Activated naive CD8-positive, alpha-beta T cell treated with anti-CD3 and anti-CD28 coated beads, Interleukin-2, amount 10 ng/mL, durations not matched to agents 7 days and 5 days (primary cell): ENCODE measurements at regions not wholly inside any gene's neighbourhood (a gene's known extent, or its start where the extent isn't known, plus 50 kb on each side); places are given as distances from the start of the nearest gene placed in this dataset. TPM values are rescaled to one million over a fixed set of nuclear protein-coding genes. Genes with fewer than 3 reads are reported as not detected.
"Not testable (repeated sequence)": the region's sequence is repeated elsewhere in the genome, so short reads cannot be mapped to it uniquely, and the experiment has no call there.

Experiments used
- ATAC-seq: fragments of 150-1000 bp; cut with Tn5 transposase; one replicate; pipeline ENCODE4 v1.10.0; 2021; ENCODE audit warnings: low read depth, moderate library complexity
- POLR2A ChIA-PET: fragments of 350-600 bp; sonication (Branson Sonifier 250); formaldehyde crosslinking; loops from one replicate; lab custom pipeline; 2021; ENCODE audit warnings: antibody characterized with exemption; lab: Charles Lee
- DNase-seq: peaks from one replicate; pipeline ENCODE4 v3.0.0; 2021
- H3K27ac Mint-ChIP-seq: one replicate; pipeline ENCODE4 v1.8.0; 2022; ENCODE audit warnings: mild to moderate bottlenecking, mixed read lengths
- H3K27me3 Mint-ChIP-seq: one replicate; pipeline ENCODE4 v1.8.0; 2022; ENCODE audit warnings: mild to moderate bottlenecking, moderate library complexity, mixed read lengths
- H3K36me3 Mint-ChIP-seq: one replicate; pipeline ENCODE4 v1.8.0; 2021; ENCODE audit warnings: mild to moderate bottlenecking, mixed read lengths
- H3K4me1 Mint-ChIP-seq: one replicate; pipeline ENCODE4 v1.8.0; 2021; ENCODE audit warnings: mixed read lengths
- H3K4me3 Mint-ChIP-seq: one replicate; pipeline ENCODE4 v1.8.0; 2022; ENCODE audit warnings: mild to moderate bottlenecking, moderate library complexity, mixed read lengths
- H3K9me3 Mint-ChIP-seq: one replicate; pipeline ENCODE4 v1.8.0; 2021; ENCODE audit warnings: mixed read lengths
- microRNA-seq: library from miRNA; unstranded; fragments of <30 nt; microRNA quantifications from one replicate; pipeline ENCODE4 v1.2.0, GENCODE V29; 2022

- POLR2A ChIA-PET, H3K27ac Mint-ChIP-seq, H3K36me3 Mint-ChIP-seq, H3K9me3 Mint-ChIP-seq, ATAC-seq, H3K4me1 Mint-ChIP-seq, H3K27me3 Mint-ChIP-seq, H3K4me3 Mint-ChIP-seq, DNase-seq: not testable (repeated sequence)
Observed at GRCh38 chrX:77279373-77279772, 167.8 kb upstream of the FGF16 start.

DNA sequence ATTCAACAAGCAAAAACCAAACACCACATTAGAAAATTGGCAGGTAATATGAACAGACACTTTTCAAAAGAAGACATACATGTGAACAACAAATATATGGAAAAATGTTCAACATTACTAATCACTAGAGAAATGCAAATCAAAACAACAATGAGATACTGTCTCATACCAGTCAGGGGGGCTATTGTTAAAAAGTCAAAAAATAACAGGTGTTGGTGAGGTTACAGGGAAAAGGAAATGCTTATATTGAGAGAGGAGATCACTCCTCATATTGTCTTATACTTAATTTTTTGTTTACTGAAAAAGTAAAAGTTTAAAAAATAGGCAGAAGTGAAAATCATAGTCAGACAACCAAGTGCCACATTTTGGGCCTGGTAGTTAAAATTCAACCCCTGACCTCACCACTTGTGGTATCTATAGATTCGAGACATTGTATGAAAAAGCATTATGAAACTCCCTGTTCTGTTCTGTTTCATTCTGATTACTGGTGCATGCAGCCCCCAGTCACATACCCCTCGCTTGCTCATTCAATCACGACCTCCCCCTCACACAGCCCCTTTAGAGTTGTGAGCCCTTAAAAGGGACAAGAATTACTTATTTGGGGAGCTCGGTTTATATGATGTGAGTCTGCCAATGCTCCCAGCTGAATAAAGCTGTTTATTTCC lies 153.7 kb upstream of the FGF16 start:
- Mint-ChIP-seq H3K36me3 (no peaks in the 10 kb centered on the region), H3K4me3 (no peak overlapping the region), H3K27me3 (no peaks in the 10 kb centered on the region), H3K27ac (no peak overlapping the region), H3K4me1 (no peaks in the 10 kb centered on the region), H3K9me3 (peaks cover 7% of the 10 kb centered on the region)
- ATAC-seq (no peak), DNase-seq (no peak)
- POLR2A ChIA-PET, result no interaction called here

DNA sequence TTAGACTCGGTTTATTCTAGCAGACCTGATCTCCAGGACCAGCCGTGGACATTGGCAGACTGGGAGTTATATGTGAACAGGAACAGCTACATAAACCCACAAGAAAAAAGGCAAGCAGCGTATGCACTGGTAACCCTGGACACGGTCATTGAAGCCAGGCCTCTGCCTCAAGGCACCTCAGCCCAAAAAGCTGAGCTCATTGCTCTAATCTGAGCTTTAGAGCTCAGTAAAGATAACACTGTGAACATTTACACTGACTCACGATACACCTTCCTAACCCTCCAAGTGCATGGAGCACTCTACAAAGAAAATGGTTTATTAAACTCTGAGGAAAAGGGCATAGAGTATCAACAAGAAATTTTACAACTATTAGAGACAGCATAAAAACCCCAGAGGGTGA lies 148.9 kb upstream of the FGF16 start:
- Mint-ChIP-seq H3K36me3 (no peaks in the 10 kb centered on the region), H3K4me1 (no peaks in the 10 kb centered on the region), H3K9me3 (peaks cover 6% of the 10 kb centered on the region), H3K27me3 (no peaks in the 10 kb centered on the region), H3K27ac (no peak overlapping the region), H3K4me3 (no peak overlapping the region)
- POLR2A ChIA-PET, result no interaction called here
- DNase-seq, result no peak
- no peak for ATAC-seq

- peaks cover 5% of the 10 kb centered on the region for H3K9me3 Mint-ChIP-seq
- H3K4me3 Mint-ChIP-seq, result no peak overlapping the region
- DNase-seq (no peak), ATAC-seq (no peak)
- POLR2A ChIA-PET, result no interaction called here
- no peaks in the 10 kb centered on the region for H3K36me3 Mint-ChIP-seq
- H3K27ac Mint-ChIP-seq, result no peak overlapping the region
- H3K27me3 Mint-ChIP-seq, result no peaks in the 10 kb centered on the region
- no peaks in the 10 kb centered on the region for H3K4me1 Mint-ChIP-seq
Observed at GRCh38 chrX:77298790-77299189, 148.4 kb upstream of the FGF16 start.

DNA sequence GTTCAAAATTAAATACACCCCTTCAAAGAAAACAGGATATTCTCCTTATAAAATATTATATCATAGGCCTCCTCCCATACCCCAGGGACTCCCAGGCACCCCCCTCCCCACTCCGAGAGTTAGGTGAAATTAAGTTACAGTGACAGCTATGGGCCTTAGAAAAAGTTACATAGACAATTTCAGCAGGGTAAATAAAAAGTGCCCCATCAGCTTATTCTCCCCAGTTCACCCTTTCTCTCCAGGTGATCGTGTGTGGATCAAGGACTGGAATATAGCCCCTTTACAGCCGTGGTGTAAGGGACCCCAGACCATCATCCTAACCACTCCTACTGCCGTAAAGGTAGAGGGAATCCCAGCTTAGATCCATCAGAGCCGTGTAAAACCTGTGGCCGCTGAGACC lies 147.6 kb upstream of the FGF16 start:
- peaks cover 5% of the 10 kb centered on the region for H3K9me3 Mint-ChIP-seq
- no peaks in the 10 kb centered on the region for H3K27me3 Mint-ChIP-seq
- no peaks in the 10 kb centered on the region for H3K4me1 Mint-ChIP-seq
- POLR2A ChIA-PET, result no interaction called here
- ATAC-seq, result no peak
- no peaks in the 10 kb centered on the region for H3K36me3 Mint-ChIP-seq
- DNase-seq, result no peak
- H3K27ac Mint-ChIP-seq, result no peak overlapping the region
- H3K4me3 Mint-ChIP-seq, result no peak overlapping the region

GRCh38 chrX:77342004-77342403 lies 105.2 kb upstream of the FGF16 start:
- no peaks in the 10 kb centered on the region for H3K36me3 Mint-ChIP-seq
- ATAC-seq (no peak), DNase-seq (no peak)
- H3K9me3 Mint-ChIP-seq, result no peaks in the 10 kb centered on the region
- no peaks in the 10 kb centered on the region for H3K4me1 Mint-ChIP-seq
- H3K4me3 Mint-ChIP-seq, result no peak overlapping the region
- no peak overlapping the region for H3K27ac Mint-ChIP-seq
- H3K27me3 Mint-ChIP-seq, result peaks cover 2% of the 10 kb centered on the region
- POLR2A ChIA-PET, result no interaction called here

- Mint-ChIP-seq H3K36me3 (no peaks in the 10 kb centered on the region), H3K4me3 (no peak overlapping the region), H3K27ac (no peak overlapping the region), H3K4me1 (no peaks in the 10 kb centered on the region), H3K27me3 (no peaks in the 10 kb centered on the region), H3K9me3 (peaks cover 2% of the 10 kb centered on the region)
- POLR2A ChIA-PET, result no interaction called here
- no peak for ATAC-seq
- DNase-seq, result no peak
Observed at GRCh38 chrX:77346859-77347258, 100.3 kb upstream of the FGF16 start.

DNA sequence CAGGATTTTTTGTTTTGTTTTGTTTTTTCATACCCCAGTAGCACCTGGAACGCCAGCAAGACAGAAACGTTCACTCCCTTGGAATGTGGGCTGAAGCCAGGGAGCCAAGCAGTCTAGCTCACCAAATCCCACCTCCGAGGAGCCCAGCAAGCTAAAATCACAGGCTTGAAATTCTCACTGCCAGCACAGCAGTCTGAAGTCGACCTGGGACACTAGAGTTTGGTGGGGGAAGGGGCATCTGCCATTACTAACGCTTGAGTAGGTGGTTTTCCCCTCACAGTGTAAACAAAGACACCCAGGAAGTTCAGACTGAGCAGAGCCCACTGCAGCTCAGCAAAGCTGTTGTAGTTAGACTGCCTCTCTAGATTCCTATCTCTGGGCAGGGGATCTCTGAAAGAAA lies 99.6 kb upstream of the FGF16 start:
- Mint-ChIP-seq H3K36me3 (no peaks in the 10 kb centered on the region), H3K4me1 (no peaks in the 10 kb centered on the region), H3K9me3 (peaks cover 2% of the 10 kb centered on the region), H3K27me3 (no peaks in the 10 kb centered on the region), H3K4me3 (no peak overlapping the region), H3K27ac (no peak overlapping the region)
- ATAC-seq (no peak), DNase-seq (no peak)
- POLR2A ChIA-PET, result no interaction called here

- peaks cover 1% of the 10 kb centered on the region for H3K9me3 Mint-ChIP-seq
- POLR2A ChIA-PET, result no interaction called here
- no peak overlapping the region for H3K27ac Mint-ChIP-seq
- no peaks in the 10 kb centered on the region for H3K4me1 Mint-ChIP-seq
- no peak for ATAC-seq
- H3K4me3 Mint-ChIP-seq, result no peak overlapping the region
- peaks cover 11% of the 10 kb centered on the region for H3K27me3 Mint-ChIP-seq
- no peaks in the 10 kb centered on the region for H3K36me3 Mint-ChIP-seq
- no peak for DNase-seq
Observed at GRCh38 chrX:77389891-77390290, 57.3 kb upstream of the FGF16 start.

DNA sequence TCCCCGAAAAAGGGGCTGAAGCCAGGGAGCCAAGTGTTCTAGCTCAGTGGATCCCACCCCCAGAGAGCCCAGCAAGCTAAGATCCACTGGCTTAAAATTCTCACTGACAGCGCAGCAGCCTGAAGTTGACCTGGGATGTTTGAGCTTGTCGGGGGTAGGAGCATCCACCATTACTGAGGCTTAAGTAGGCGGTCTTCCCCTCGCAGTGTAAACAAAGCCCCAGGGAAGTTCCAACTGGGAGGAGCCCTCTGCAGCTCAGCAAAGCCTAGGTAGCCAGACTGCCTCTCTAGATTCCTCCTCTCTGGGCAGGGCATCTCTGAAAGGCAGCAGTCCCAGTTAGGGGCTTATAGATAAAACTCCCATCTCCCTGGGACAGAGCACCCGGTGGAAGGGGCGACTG lies 56.8 kb upstream of the FGF16 start:
- H3K27me3 Mint-ChIP-seq, H3K27ac Mint-ChIP-seq, POLR2A ChIA-PET, H3K36me3 Mint-ChIP-seq, H3K9me3 Mint-ChIP-seq, DNase-seq, ATAC-seq, H3K4me3 Mint-ChIP-seq, H3K4me1 Mint-ChIP-seq: not testable (repeated sequence)

DNA sequence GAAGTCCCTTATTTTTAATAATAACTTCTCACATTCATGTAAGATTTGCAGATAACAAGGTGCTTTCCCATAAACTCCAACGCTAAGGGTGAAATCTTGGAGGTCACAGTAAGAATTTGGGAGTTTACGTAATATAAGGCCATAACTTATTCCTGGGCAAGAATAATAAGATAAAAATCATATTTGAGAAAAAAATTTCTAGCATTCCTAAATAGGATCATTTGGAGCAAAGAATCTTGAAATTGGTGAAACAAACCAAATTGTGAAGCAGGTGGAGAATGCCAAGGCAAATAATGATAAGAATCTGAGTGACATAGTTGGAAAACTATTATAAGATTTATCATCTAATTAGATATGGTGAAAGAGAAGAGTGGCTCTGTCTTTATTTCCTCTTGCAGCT lies 50.4 kb upstream of the FGF16 start:
- DNase-seq (no peak), ATAC-seq (no peak)
- H3K4me1 Mint-ChIP-seq, result no peaks in the 10 kb centered on the region
- POLR2A ChIA-PET, result no interaction called here
- no peak overlapping the region for H3K27ac Mint-ChIP-seq
- peaks cover 1% of the 10 kb centered on the region for H3K9me3 Mint-ChIP-seq
- peaks cover 3% of the 10 kb centered on the region for H3K27me3 Mint-ChIP-seq
- no peak overlapping the region for H3K4me3 Mint-ChIP-seq
- H3K36me3 Mint-ChIP-seq, result no peaks in the 10 kb centered on the region

Small RNA genes lying in the stretch of these regions (microRNA-seq; reads per million reads assigned to microRNA genes)
- gene MIR325 (not detected), gene MIR384 (not detected)
